ENCODE measurements at regions not wholly inside any gene's neighbourhood (a gene's known extent, or its start where the extent isn't known, plus 50 kb on each side); places are given as distances from the start of the nearest gene placed in this dataset.
"Not testable (repeated sequence)": the region's sequence is repeated elsewhere in the genome, so short reads cannot be mapped to it uniquely, and the experiment has no call there.

DNA sequence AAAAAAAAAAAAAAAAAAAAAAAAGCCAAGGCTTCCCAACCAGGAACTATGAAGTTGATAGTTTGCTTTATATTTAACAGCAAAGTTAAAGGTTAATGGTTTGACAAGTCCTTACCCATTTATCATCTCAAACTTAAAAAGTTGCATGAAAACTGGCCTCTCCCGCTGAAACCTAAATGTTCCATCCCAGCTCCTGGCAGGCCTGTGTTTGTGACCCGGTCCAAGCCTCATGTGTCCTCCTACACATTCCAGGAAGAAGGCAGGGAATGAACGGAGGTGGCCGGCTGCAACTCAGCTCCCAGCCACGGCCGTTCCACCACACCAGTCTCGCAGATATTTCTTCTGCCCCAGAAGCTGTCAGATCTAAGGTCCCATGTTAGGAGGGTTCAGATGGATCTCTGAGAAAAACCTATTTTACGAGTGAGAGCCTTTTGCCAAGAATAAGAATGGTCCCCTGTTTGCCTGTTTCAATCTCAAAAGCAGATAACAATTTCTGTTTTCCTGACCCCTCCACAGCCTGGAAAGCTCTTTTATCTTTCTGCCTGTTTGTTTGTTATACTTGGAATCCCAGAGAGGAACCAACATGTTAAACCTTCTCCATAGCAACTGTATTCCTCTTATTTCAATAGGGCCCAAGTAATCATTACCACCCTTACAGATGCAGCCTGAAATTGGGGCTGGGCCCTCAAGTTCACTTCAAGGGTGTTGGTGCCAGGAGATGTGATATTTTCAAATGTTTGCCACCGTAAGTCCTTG lies 56.5 kb downstream of the KCTD12 start:
- DNase-seq, result no peak

DNA sequence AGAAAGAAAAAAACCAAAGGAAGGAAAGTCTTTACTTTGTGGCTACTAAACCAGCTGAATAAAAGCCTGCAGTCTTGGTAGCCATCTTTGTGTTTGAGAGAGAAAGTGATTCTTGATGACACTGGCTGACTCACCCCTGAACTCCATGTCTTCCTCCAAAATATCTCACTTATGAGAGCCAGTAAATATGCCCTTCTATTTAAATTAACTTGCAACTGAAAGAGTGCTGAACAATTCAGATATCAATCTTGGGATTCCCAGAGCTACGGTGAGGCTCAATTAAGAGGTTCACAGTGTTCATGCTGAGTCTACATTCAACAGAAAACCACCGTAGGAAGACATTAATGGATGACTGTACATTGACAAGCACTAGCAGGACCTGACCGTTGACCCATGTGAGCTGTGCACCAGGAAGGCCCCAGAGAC lies 57.9 kb downstream of the KCTD12 start:
- DNase-seq, result no peak

DNA sequence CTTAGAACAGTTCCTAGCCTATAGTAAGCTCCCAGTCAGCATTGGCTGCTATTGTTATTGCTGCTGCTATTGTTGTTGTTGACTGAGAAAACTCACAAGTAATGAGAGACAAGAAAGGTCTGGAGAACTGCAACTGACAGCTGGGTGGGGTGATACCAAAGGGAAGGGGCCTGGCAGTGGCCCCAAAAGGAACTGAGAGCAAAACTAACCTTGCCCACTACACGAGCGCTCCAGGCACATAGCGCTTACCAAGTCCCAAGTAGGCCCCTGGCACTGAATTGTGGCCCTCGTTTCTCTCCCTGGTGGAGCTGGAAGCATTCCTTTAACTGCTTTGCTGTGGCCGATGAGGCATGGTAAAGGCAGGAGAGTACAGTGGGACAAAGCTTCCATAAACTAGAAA lies 59.7 kb downstream of the KCTD12 start:
- DNase-seq, result no peak

DNA sequence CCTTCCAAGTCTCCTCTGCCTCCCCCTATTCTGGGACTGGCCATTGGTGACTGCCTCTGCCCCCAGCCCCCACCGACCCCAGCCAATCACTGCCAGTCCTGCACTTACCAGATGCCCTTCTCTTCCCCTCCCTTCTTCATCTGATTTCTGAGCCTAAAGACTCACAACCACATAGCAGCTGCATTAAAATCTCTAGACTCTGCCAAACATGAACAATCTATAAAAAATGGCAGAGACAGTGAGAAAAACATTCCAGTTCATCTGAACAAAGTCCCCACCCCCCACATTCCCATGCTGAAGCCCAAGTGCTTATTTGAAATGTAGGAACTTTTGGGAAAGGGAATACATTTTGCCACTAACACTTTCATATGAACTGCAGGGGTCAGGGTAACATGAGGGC lies 60.8 kb downstream of the KCTD12 start:
- no peak for DNase-seq

DNA sequence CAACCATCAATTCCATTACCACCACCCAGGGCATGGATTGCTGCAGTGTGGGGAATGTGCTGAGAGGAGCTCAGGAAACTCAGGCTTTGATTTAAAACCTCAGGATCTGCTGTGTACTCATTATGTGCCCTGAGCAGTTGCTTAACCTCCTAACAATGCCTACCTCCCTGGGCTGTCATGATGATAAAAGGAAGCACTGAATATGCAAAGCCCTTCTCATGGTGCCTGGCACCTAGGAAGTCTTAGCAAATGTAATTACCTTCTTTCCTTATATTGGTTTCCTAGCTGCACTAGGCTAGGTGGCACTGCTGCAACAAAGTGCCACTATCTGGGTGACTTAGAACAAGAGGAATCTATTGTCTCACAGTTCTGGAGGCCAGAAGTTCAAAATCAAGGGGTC lies 62.2 kb downstream of the KCTD12 start:
- no peak for DNase-seq

DNA sequence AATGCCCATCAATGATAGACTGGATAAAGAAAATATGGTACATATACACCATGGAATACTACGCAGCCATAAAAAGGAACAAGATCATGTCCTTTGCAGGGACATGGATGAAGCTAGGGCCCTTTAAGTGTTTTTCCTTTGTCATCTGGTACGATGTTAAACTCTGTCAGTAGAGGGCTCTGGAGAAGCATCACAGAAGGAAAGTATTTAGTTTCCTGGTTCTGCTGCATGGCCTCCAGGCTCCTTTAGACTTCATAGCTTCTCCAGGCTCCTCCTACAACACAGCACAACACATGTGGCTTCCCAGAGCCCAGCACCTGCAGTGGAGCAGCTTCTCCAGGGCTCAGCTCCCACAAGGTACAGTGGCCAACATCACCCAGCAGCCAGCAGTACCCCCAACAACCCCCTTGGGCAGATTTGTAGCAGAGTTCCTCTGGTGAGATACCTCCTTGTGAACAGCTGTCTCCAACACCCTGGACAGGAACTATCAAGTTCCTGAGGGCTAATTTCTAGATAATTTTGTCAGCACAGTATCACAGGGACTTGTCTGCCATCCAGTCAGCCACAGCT lies 63.4 kb downstream of the KCTD12 start:
- DNase-seq, result peak; percentile 39

DNA sequence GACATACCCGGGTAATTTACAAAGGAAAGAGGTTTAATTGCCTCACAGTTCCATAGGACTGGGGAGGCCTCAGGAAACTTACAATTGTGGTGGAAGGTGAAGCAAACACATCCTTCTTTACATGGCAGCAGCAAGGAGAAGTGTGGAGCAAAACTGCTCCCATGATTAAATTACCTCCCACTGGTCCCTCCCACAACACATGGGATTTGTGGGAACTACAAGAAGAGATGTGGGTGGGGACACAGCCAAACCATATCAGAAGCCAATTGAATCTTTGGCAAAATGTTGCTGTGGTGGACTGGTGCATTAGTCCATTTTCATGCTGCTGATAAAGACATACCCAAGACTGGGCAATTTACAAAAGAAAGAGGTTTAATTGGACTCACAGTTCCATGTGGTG lies 65.0 kb downstream of the KCTD12 start:
- not testable (repeated sequence) for DNase-seq

DNA sequence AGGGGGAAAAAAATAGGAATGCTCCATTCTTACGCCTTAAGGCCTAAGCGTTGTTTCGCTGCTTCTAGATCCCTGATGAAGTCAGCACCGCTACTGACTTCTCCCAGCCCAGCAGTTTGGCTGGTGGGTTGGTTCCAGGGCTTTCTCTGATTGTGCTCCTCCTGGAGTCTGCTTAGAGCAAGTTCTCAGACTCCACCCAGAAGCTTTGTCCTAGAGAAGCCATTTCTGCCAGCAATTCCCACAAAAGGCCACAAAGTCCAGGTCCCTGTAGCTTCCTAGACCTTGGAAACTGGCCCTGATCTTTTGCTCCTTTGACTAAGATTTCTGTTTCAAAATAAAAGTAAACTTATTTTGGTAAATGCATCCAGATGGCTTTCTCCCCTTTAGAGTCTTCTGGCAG lies 65.4 kb downstream of the KCTD12 start:
- no peak for DNase-seq

DNA sequence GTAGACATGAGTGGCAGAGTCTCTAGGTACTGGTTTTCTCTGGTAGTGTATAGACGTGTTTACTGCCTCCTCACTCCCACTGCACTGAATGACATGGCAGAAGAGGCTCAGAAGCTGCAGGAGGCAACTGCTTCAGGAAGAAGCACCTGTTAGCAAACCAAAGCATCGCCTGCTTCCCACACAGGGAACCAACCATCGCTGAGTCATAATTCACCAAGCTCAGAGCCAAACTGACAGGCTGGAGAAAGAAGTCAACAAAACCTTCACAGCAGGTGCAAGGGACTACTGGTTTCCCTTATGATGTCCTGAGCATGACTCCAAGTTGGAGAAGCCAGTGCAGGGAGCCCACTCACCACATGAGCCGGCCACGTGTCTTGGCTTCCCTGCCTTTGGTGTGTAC lies 69.8 kb downstream of the KCTD12 start:
- no peak for DNase-seq

DNA sequence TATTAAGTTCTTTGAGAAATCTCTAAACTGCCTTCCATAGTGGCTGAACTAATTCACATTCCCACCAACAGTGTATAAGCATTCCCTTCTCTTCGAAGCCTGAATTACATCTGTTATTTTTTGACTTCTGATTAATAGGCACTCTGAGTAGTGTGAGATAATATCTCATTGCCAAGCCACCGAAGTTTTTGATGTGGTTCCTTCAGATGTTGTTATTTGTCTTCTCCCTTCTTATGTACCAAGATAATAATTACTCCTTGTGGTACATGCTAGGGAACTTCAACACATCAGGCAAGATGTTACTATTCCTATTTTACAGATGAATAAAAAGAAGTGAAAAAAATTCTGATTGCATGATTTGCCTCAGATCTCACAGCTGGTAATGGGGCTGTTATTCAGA lies 70.9 kb downstream of the KCTD12 start:
- DNase-seq, result no peak

DNA sequence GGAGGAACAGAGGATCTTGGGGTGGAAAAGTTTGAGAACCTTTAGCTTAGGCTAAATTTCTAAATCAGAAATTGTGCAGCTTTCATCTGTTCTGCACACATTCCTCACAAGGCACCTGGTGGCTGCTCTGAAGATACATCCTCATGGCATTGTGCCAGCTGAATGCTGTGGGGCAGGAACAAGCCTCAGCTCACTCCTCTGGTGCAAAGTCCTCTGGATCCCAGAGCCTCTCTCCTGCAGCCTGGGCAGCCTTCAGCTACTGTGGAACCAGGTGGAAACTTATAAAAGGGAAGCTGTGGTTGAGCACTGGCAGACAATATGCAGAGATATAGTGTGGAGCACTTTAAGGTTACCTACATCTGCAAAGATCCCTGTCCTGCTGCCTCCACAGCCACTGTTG lies 72.3 kb downstream of the KCTD12 start:
- DNase-seq, result peak; percentile 44

DNA sequence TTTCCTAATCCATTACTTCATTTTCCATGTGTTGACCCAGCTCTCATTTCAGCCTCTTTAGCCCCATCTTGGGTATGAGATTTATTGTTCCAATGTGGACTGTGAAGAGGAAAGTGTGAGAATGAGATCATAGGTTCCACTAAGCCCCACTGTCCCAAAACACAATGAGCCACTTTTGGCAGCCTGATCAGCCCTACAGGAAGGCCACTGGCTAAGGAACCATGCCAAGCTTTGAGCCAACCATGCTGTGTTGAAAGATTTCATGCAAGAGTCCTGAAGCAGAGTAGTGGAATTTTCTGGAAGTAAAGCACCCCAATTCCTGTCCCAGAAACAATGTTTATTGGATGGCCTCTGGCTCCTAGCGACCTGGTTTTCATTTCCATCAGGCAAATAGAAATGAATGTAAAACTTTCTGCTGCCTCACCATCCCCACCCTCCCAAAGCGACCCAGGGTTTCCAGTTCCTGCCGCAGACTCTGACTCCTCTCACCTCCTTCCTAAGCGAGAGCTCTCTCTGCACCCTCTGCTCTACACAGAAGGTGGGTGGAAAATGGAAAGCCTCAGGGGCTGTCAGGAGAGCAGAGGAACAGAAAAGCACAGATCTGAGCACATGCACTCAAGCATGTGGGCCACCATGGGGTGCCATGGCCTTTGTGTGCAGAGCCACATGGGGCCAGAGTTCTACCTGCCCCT lies 73.1 kb downstream of the KCTD12 start:
- no peak for DNase-seq

DNA sequence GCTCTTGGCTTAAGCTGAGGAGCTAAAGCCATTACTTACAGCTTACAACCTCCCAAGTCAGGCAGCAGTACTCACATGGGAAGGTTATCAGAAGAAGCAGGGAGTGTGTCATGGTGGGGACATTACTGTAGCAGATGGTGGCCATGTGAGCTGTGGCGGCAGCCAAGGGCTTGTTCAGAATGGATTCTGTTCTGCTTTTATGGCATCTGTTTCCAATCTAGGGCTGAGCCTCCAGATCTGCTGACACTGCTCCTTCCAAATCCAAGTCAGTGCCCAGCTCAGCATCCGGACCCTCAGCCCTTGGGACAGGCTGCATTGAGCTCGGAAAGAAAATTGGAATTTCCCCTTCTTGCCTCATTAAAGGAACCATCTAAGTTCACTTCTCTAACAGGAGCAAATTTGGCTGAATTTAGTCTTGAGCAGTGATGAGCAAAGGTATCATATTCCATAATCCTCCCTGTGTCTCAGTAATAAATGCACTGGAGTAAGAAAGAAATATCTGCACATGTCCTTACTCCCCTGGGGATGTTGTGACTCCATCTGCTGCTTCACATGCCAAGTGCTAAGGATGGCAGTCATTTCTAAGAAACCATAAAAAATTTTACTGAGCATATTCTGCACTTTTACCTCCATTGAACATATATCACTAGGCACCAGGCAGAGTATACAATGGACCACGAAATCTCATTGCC lies 73.9 kb downstream of the KCTD12 start:
- no peak for DNase-seq

DNA sequence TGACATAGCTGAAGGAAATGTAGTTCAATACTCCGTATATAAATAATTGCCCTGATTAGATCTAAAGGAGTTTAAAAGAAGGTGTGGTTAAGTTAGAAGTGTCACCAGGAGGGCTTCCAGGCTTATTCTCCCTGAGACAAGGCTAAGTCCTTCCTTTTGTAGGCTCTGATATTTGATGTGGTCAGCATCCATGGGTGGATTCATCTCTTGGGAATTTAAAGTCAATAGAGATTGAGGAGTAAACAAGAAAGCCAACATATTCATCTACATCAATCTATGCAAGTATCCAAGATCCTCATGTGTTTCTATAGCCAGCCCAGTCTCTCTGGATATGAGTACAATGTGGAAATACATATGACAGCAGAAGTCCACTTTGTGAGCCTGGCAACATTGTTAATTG lies 76.8 kb downstream of the KCTD12 start:
- no peak for DNase-seq

- no peak for DNase-seq
These were observed 77.3 kb downstream of the KCTD12 start for GRCh38 chr13:76808927-76809326.

DNA sequence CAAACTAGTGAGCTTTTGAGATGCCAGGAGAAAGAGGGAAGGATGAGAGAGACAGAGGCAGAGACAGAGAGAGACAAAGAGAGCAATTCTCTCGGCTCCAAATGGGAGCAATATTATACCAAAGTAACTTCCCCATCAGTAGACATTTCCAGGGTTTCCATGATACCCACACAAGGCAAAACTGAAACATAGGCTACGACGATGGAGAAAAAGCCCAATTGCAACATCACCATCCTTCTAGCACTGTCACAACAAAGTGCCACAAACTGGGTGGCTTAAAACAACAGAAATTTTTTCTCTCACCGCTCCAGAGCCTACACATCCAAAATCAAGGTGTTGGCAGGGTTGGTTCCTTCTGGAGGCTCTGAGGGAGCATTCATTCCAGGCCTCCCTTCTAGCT lies 81.4 kb downstream of the KCTD12 start:
- no peak for DNase-seq

DNA sequence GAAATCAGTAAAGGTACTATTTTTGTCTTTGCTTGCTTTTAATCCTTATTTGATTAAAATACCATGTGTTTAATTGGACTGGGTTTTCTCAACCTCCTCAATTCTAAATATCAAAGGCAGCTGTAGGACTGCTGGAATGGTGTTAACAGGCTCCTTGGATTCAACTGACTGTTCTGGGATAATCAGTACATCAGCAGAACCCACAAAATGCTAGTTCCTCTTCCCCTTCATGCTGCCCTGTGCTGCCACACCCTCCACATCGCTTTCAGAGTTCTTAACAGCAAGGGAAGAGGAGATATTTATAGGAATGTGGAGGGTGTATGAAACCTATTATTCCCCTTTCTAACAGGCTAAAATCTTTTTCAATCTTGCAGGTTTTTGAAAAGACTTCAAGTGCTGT lies 82.4 kb downstream of the KCTD12 start:
- peak; percentile 74 for DNase-seq

DNA sequence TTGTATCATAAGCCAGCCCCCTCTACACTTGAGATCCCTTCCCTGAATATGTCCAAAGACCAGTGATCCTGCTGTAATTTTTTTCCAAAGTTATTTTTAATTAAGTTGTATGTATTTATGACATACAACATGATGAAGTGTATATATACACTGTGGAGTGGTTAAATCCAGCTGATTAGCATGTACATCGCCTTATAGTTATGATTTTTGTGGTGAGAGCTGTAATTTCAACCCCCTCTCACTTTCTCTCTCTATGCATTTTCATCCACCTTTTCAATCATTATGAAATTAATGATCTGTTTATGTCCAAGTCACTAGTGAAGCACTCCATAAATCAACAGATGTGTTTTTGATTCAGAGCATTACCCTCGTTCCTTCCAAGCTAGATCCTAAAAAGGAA lies 85.3 kb downstream of the KCTD12 start:
- DNase-seq, result no peak

DNA sequence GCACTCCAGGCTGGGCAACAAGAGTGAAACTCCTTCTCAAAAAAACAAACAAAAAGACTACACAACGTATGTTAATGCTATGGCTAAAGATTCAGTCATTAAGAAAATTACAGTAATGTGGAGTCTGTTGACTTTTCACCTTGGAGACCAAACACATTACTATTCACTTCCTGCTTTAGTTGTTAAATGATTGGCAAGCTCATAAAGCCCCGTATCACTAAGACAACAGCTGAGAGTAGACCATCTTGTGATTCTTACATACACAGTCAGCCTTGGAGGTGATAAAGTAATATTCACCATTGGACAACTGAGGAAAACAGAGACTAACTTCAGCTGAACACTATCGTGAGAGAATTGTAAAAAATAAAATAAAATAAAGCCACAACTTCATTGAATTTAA lies 86.5 kb downstream of the KCTD12 start:
- DNase-seq, result no peak

DNA sequence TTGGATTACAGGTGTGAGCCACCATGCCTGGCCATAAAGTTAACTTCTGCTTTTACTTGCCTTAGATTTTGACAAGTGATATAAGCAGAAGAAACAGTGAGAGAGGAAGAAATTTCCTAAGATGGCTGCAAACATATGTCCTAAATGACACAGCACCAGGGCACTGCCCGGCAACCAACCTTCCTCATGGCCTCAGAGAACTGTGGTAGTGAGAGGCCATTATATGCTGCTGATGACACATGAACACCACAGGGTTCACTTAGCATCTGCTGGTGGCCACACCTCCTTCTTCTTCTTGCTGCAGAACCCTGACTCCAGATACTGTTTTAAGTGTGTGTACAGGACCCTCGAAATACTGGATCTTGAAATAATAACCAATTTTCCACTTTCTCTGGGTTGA lies 88.2 kb downstream of the KCTD12 start:
- peak; percentile 38 for DNase-seq

- DNase-seq, result no peak
These were observed 88.8 kb downstream of the KCTD12 start for GRCh38 chr13:76797361-76797760.

DNA sequence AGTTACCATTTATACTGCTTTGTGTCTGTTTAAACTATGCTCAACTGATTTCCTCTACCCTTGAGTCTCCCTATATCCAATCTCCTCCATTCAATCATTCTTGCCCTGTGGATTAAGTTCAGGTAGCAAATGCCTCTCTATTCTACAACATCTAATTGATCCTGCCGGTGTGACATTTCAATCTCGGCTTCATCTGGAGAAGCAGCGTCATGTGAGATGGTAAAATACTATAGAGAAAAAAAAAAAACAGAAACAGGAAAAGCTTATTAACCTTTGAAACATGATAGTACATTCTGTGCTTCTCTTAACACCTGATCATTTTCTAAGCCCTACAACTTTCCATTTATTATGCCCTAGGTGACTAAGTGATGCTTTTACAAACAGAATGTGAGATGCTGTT lies 89.4 kb downstream of the KCTD12 start:
- DNase-seq, result no peak
